ENCODE measurements at regions not wholly inside any gene's neighbourhood (a gene's known extent, or its start where the extent isn't known, plus 50 kb on each side); places are given as distances from the start of the nearest gene placed in this dataset.

DNA sequence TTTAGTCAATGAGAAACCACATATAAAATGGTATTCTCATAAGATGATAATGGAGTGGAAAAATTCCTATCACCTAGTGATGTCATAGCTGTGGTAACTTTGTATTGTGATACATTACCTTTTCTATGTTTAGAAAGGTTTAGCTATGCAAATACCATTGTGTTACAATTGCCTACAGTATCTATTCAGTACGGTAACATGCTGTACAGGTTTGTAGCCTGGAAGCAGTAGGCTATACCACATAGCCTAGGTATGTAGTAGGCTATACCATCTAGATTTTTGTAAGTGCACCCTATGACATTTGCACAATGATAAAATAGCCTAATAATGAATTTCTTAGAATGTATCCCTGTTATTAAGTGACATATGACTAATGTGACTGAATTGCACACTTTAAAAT is 50.5 kb upstream of the CCDC196 start:
- no peak for DNase-seq

Measured in activated CD8-positive, alpha-beta memory T cell treated with anti-CD3 and anti-CD28 coated beads for 24 hours (primary cell).